CD14-positive monocyte (primary cell): ENCODE measurements at regions not wholly inside any gene's neighbourhood (a gene's known extent, or its start where the extent isn't known, plus 50 kb on each side); places are given as distances from the start of the nearest gene placed in this dataset.

ENCODE experiments used
- DNase-seq, 3 donors: peaks; one replicate each; pipeline ENCODE4 v3.0.0-alpha.2; 2011 to 2022
- H2AFZ ChIP-seq: 2 replicates; pipeline ENCODE4 v1.6.0; 2012; ENCODE audit warnings: mild to moderate bottlenecking, low read depth, low read length, inconsistent platforms; ENCODE audit not compliant: insufficient read depth, poor library complexity, severe bottlenecking
- H3K27ac ChIP-seq, 2 donors: 1 replicate in 1 of 2; 2 replicates in 1 of 2; pipeline ENCODE4 v1.5.1; 2012 to 2013; ENCODE audit warnings: low read length in 2 of 2, control low read depth in 1 of 2, inconsistent platforms in 1 of 2, low read depth in 1 of 2, mild to moderate bottlenecking in 1 of 2
- H3K27me3 ChIP-seq, 2 donors: one replicate each; pipeline versions ENCODE4 v1.6.0 to v1.6.1; 2011 to 2013; ENCODE audit warnings: low read length in 2 of 2; ENCODE audit not compliant: control insufficient read depth in 2 of 2, insufficient read depth in 2 of 2
- H3K36me3 ChIP-seq, 2 donors: replicated peaks in 1 of 2; 1 replicate in 1 of 2; 2 replicates in 1 of 2; pipeline versions ENCODE4 v1.5.1 to v1.6.1; 2012 to 2013; ENCODE audit warnings: low read length in 2 of 2, control low read depth in 1 of 2, inconsistent platforms in 1 of 2, mild to moderate bottlenecking in 1 of 2; ENCODE audit not compliant: insufficient read depth in 2 of 2, control insufficient read depth in 1 of 2
- H3K4me1 ChIP-seq, 2 donors: 1 replicate in 1 of 2; 2 replicates in 1 of 2; pipeline versions ENCODE4 v1.5.1 to v1.6.1; 2012 to 2013; ENCODE audit warnings: low read length in 2 of 2, control low read depth in 1 of 2, inconsistent platforms in 1 of 2, mild to moderate bottlenecking in 1 of 2, moderate library complexity in 1 of 2; ENCODE audit not compliant: insufficient read depth in 2 of 2, control insufficient read depth in 1 of 2
- H3K4me2 ChIP-seq: replicated peaks from 2 replicates; pipeline ENCODE3; 2012; ENCODE audit warnings: low read length, moderate library complexity, mild to moderate bottlenecking; ENCODE audit not compliant: poor library complexity, severe bottlenecking; ENCODE audit errors: extremely low read depth
- H3K4me3 ChIP-seq, 3 experiments: fragments of 200-600 bp in 1 of 3; sonication (generic) in 1 of 3; replicated peaks in 1 of 3; 1 replicate in 2 of 3; 2 replicates in 1 of 3; pipeline ENCODE4 v1.5.1; 2011 to 2013; ENCODE audit warnings: low read length in 3 of 3, mild to moderate bottlenecking in 3 of 3, control low read depth in 2 of 3, low read depth in 2 of 3, inconsistent platforms in 1 of 3, moderate library complexity in 1 of 3
- H3K79me2 ChIP-seq: 2 replicates; pipeline ENCODE4 v1.6.0; 2012; ENCODE audit warnings: mild to moderate bottlenecking, control low read depth, inconsistent platforms, low read length, moderate library complexity; ENCODE audit not compliant: insufficient read depth
- H3K9ac ChIP-seq: 2 replicates; pipeline ENCODE4 v1.6.0; 2017; ENCODE audit warnings: low read length, mild to moderate bottlenecking; ENCODE audit not compliant: insufficient read depth, poor library complexity, severe bottlenecking
- H3K9me3 ChIP-seq, 2 donors: replicated peaks in 1 of 2; 1 replicate in 1 of 2; 2 replicates in 1 of 2; pipeline versions ENCODE4 v1.5.1 to v1.6.1; 2012 to 2013; ENCODE audit warnings: low read length in 2 of 2, control low read depth in 1 of 2; ENCODE audit not compliant: control insufficient read depth in 1 of 2, insufficient read depth in 1 of 2
- H4K20me1 ChIP-seq: 2 replicates; pipeline ENCODE4 v1.6.0; 2012; ENCODE audit warnings: mild to moderate bottlenecking, low read length, control low read depth, moderate library complexity; ENCODE audit not compliant: insufficient read depth
- H3K27ac Mint-ChIP-seq, 7 donors: one replicate each; pipeline ENCODE4 v1.8.0; 2020; ENCODE audit warnings: mild to moderate bottlenecking in 7 of 7, mixed read lengths in 7 of 7, moderate library complexity in 6 of 7, inconsistent platforms in 2 of 7
- H3K27me3 Mint-ChIP-seq, 3 donors: one replicate each; pipeline ENCODE4 v1.8.0; 2021 to 2022; ENCODE audit warnings: low read depth in 3 of 3, mild to moderate bottlenecking in 3 of 3, mixed read lengths in 3 of 3, moderate library complexity in 3 of 3, inconsistent platforms in 1 of 3
- H3K36me3 Mint-ChIP-seq, 2 donors: one replicate each; pipeline ENCODE4 v1.8.0; 2020; ENCODE audit warnings: mixed read lengths in 2 of 2, inconsistent platforms in 1 of 2, mild to moderate bottlenecking in 1 of 2
- H3K4me1 Mint-ChIP-seq: one replicate; pipeline ENCODE4 v1.8.0; 2020; ENCODE audit warnings: mild to moderate bottlenecking, mixed read lengths
- H3K4me3 Mint-ChIP-seq, 2 donors: one replicate each; pipeline ENCODE4 v1.8.0; 2020; ENCODE audit warnings: mild to moderate bottlenecking in 2 of 2, mixed read lengths in 2 of 2, moderate library complexity in 1 of 2
- H3K9me3 Mint-ChIP-seq, 7 donors: one replicate each; pipeline ENCODE4 v1.8.0; 2020 to 2022; ENCODE audit warnings: mixed read lengths in 7 of 7, mild to moderate bottlenecking in 6 of 7, moderate library complexity in 6 of 7, inconsistent platforms in 2 of 7
- WGBS: methylation state at CpG from one replicate; pipeline ENCODE4 v1.1.5; 2013; ENCODE audit warnings: missing lambda C conversion rate; ENCODE audit not compliant: insufficient coverage; 5-methylcytosine and 5-hydroxymethylcytosine counted together
- intact Hi-C, 2 donors: fragments of 100-400 bp; cut with micrococcal nuclease; formaldehyde crosslinking; loops; one replicate each; pipeline versions ENCODE4 v1.15.0 to v1.15.1; 2023
- TF ChIP-seq, protein P1 (sequence below): fragments of 200-600 bp; IDR thresholded peaks from one replicate; pipeline ENCODE4 v1.8.0; 2022; ENCODE audit warnings: antibody characterized with exemption, mild to moderate bottlenecking

DNA sequence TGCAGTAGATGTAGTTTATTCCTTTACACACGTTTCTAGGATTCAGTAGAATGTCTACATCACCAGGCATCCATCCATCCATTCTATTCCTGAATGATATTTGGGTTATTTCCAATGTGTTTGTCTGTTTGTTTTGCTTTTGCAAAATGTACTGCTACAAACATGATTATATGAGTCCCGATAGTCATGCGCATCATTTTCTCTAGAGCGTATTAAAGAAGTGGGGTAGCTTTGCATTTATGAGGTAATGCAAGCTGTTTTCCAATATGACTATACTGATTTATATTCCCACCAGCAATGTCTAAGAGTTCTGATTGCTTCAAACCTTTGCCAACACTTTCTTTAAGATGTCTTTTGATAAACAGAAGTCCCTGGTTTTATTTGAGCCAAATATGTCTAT is 253.2 kb downstream of the NOVA1 start:
- H3K27me3 Mint-ChIP-seq, result peaks cover 0 to 2% (median 0%) of the 10 kb centered on the region in 3 donors

DNA sequence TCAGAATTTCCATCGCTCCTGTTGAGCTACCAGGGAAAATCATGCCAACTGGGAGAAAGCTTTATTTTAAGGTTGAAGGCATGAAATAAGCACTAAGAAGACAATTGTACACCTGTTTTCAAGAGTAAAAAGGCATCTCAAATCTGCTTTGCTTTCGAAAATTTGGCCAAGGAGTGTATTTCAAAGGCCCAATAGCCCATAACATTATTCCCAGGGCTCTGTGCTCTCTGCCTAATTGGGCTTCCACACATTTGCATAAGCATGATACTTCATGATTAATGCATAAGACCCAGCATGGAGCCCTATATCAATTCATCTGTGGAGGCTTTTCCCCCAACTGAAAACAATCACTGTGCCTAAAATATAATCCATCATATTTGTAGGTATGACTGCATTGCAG is 258.5 kb downstream of the NOVA1 start:
- TF ChIP-seq, protein P1, sequence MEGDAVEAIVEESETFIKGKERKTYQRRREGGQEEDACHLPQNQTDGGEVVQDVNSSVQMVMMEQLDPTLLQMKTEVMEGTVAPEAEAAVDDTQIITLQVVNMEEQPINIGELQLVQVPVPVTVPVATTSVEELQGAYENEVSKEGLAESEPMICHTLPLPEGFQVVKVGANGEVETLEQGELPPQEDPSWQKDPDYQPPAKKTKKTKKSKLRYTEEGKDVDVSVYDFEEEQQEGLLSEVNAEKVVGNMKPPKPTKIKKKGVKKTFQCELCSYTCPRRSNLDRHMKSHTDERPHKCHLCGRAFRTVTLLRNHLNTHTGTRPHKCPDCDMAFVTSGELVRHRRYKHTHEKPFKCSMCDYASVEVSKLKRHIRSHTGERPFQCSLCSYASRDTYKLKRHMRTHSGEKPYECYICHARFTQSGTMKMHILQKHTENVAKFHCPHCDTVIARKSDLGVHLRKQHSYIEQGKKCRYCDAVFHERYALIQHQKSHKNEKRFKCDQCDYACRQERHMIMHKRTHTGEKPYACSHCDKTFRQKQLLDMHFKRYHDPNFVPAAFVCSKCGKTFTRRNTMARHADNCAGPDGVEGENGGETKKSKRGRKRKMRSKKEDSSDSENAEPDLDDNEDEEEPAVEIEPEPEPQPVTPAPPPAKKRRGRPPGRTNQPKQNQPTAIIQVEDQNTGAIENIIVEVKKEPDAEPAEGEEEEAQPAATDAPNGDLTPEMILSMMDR, result no peak
- Histone ChIP-seq H3K9ac (no peak overlapping the region), H3K27ac (no peak overlapping the region)

More for the DNA sequence above, 253.2 kb downstream of the NOVA1 start:
- Histone ChIP-seq H3K27me3 (no peaks in the 10 kb centered on the region), H3K4me2 (no peak overlapping the region), H4K20me1 (no peaks in the 10 kb centered on the region), H3K4me3 (no peak overlapping the region), H3K4me1 (no peaks in the 10 kb centered on the region), H3K36me3 (no peaks in the 10 kb centered on the region), H3K27ac (no peak overlapping the region), H3K79me2 (no peaks in the 10 kb centered on the region), H3K9me3 (peaks cover 0 to 2% of the 10 kb centered on the region in 2 donors), H2AFZ (no peak overlapping the region), H3K9ac (no peak overlapping the region)
- TF ChIP-seq, protein P1, result no peak
- no peak for DNase-seq
- Mint-ChIP-seq H3K36me3 (no peaks in the 10 kb centered on the region), H3K4me3 (no peak overlapping the region), H3K27ac (no peak overlapping the region), H3K9me3 (peaks cover 0 to 7% (median 0%) of the 10 kb centered on the region in 7 donors), H3K4me1 (no peaks in the 10 kb centered on the region)
- WGBS, result no CpG with 5 or more reads among the region's 4 CpGs
- intact Hi-C loops, result no loop called here

More for the DNA sequence above, 258.5 kb downstream of the NOVA1 start:
- Histone ChIP-seq H3K27me3 (no peaks in the 10 kb centered on the region), H3K4me2 (no peak overlapping the region), H2AFZ (no peak overlapping the region), H3K36me3 (no peaks in the 10 kb centered on the region), H3K4me3 (no peak overlapping the region), H3K4me1 (no peaks in the 10 kb centered on the region), H3K9me3 (peaks cover 0 to 2% of the 10 kb centered on the region in 2 donors), H3K79me2 (no peaks in the 10 kb centered on the region), H4K20me1 (no peaks in the 10 kb centered on the region)
- Mint-ChIP-seq H3K4me3 (no peak overlapping the region), H3K36me3 (no peaks in the 10 kb centered on the region), H3K27ac (no peak overlapping the region), H3K4me1 (no peaks in the 10 kb centered on the region), H3K27me3 (no peaks in the 10 kb centered on the region), H3K9me3 (peaks cover 0 to 7% (median 0%) of the 10 kb centered on the region in 7 donors)
- intact Hi-C loops, result no loop called here
- no CpG with 5 or more reads among the region's 2 CpGs for WGBS
- no peak for DNase-seq
